Body of pancreas (tissue), 4 donors: ENCODE measurements at regions not wholly inside any gene's neighbourhood (a gene's known extent, or its start where the extent isn't known, plus 50 kb on each side); places are given as distances from the start of the nearest gene placed in this dataset.
"Not testable (repeated sequence)": the region's sequence is repeated elsewhere in the genome, so short reads cannot be mapped to it uniquely, and the experiment has no call there.

Experiments used
- POLR2A ChIP-seq, 3 donors: fragments of 450-650 bp; IDR thresholded peaks; one replicate each; pipeline ENCODE4 v1.6.1; 2016; ENCODE audit warnings: antibody characterized with exemption in 3 of 3, mild to moderate bottlenecking in 2 of 3
- TF ChIP-seq, protein P1 (sequence below), 7 experiments: fragments of 450-650 bp in 4 of 7; fragments of 200-600 bp in 3 of 7; sonication (generic) in 3 of 7; IDR thresholded peaks; one replicate each; pipeline ENCODE4 v1.5.1; 2016 to 2019; ENCODE audit warnings: antibody characterized with exemption in 7 of 7

GRCh38 chr1:47691293-47691692, 253.4 kb downstream of the FOXD2 start:
- TF ChIP-seq, protein P1, sequence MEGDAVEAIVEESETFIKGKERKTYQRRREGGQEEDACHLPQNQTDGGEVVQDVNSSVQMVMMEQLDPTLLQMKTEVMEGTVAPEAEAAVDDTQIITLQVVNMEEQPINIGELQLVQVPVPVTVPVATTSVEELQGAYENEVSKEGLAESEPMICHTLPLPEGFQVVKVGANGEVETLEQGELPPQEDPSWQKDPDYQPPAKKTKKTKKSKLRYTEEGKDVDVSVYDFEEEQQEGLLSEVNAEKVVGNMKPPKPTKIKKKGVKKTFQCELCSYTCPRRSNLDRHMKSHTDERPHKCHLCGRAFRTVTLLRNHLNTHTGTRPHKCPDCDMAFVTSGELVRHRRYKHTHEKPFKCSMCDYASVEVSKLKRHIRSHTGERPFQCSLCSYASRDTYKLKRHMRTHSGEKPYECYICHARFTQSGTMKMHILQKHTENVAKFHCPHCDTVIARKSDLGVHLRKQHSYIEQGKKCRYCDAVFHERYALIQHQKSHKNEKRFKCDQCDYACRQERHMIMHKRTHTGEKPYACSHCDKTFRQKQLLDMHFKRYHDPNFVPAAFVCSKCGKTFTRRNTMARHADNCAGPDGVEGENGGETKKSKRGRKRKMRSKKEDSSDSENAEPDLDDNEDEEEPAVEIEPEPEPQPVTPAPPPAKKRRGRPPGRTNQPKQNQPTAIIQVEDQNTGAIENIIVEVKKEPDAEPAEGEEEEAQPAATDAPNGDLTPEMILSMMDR (IDR thresholded peaks at IDR 0.05), result not testable (repeated sequence)
- TF ChIP-seq POLR2A (IDR thresholded peaks at IDR 0.05), result not testable (repeated sequence)
